Stimulated activated CD8-positive, alpha-beta memory T cell treated with anti-CD3 and anti-CD28 coated beads, Interleukin-7, amount 100 ng/mL, for 1 hour (primary cell): ENCODE measurements at regions not wholly inside any gene's neighbourhood (a gene's known extent, or its start where the extent isn't known, plus 50 kb on each side); places are given as distances from the start of the nearest gene placed in this dataset.
"Not testable (repeated sequence)": the region's sequence is repeated elsewhere in the genome, so short reads cannot be mapped to it uniquely, and the experiment has no call there.

Experiments used
- DNase-seq, 2 donors: peaks; one replicate each; pipeline ENCODE4 v3.0.0-alpha.2; 2020; ENCODE audit warnings: low read depth in 2 of 2

- no peak for DNase-seq
These were observed 50.5 kb upstream of the OTOS start for GRCh38 chr2:240191001-240191400.

- no peak for DNase-seq
These were observed 52.2 kb upstream of the OTOS start for GRCh38 chr2:240192661-240193060.

GRCh38 chr2:240194341-240194762, 53.9 kb upstream of the OTOS start:
- not testable (repeated sequence) for DNase-seq

- no peak for DNase-seq
These were observed 54.9 kb upstream of the OTOS start for GRCh38 chr2:240195316-240195861.

- DNase-seq: no peak
These were observed 56.4 kb upstream of the OTOS start for GRCh38 chr2:240196716-240197461.

- DNase-seq: no peak
These were observed 57.1 kb upstream of the OTOS start for GRCh38 chr2:240197462-240198139.

GRCh38 chr2:240198226-240198625, 57.8 kb upstream of the OTOS start:
- no peak for DNase-seq

- DNase-seq: no peak
These were observed 58.8 kb upstream of the OTOS start for GRCh38 chr2:240199133-240199870.

GRCh38 chr2:240200230-240201051, 60.0 kb upstream of the OTOS start:
- no peak for DNase-seq

- DNase-seq: no peak
These were observed 61.4 kb upstream of the OTOS start for GRCh38 chr2:240201866-240202265.

GRCh38 chr2:240202586-240202985, 62.1 kb upstream of the OTOS start:
- no peak for DNase-seq

GRCh38 chr2:240203031-240203787, 62.8 kb upstream of the OTOS start:
- DNase-seq: no peak

- DNase-seq: no peak
These were observed 63.4 kb upstream of the OTOS start for GRCh38 chr2:240203788-240204270.

- no peak for DNase-seq
These were observed 64.2 kb upstream of the OTOS start for GRCh38 chr2:240204431-240205276.

- DNase-seq: no peak
These were observed 64.9 kb upstream of the OTOS start for GRCh38 chr2:240205348-240205747.

- no peak for DNase-seq
These were observed 65.3 kb upstream of the OTOS start for GRCh38 chr2:240205772-240206171.

GRCh38 chr2:240206630-240207029, 66.2 kb upstream of the OTOS start:
- DNase-seq: no peak

GRCh38 chr2:240207661-240208060, 67.2 kb upstream of the OTOS start:
- DNase-seq: no peak

- DNase-seq: no peak
These were observed 67.6 kb upstream of the OTOS start for GRCh38 chr2:240208096-240208495.
